ENCODE measurements at regions not wholly inside any gene's neighbourhood (a gene's known extent, or its start where the extent isn't known, plus 50 kb on each side); places are given as distances from the start of the nearest gene placed in this dataset.

DNA sequence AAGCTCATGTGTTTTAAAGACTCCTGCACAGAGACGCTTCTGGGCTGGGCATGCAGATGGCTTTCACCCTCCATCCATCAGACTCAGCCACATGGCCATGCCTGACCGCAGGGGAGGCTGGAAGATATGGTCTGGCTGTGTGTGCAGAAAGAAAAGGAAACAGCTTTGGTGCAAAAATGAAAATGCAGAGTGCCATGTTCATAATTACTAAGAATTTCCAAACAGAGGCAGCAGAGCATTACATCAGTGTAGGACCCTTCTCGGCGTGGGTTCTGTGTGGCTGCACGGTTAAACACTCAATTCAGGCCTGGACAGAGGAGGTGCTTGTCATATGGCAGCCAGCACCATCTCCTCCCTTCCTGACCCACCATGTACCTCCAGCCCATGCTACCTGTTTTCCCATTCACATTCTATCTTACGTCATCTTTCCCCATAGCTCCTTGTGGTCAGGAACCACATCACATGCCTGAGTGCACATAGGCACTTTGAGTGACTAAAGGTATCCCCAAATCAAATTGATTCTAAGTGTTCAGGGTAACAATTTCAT, 200.3 kb upstream of the ID2 start:
- no peak for DNase-seq (ENCODE audit: low read depth)

DNA sequence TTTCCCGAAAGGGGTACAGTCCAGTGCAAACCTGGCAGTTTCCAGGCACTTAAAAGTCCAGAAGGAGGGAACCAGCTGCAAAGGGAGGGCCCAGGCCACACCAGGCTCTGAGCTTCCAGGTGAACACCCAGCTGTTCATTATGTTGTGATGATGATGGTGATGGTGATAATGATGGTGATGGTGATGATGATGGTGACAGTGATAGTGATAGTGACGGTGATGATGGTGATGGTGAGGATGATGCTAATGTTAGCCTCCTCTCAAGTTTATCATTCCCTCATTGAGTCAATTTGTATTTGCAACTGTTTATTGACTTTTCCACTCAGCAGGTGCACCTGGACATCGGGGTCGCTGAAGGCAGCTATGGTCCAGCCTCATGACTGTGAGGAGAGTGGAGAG, 199.4 kb upstream of the ID2 start:
- no peak for DNase-seq (ENCODE audit: low read depth)

DNA sequence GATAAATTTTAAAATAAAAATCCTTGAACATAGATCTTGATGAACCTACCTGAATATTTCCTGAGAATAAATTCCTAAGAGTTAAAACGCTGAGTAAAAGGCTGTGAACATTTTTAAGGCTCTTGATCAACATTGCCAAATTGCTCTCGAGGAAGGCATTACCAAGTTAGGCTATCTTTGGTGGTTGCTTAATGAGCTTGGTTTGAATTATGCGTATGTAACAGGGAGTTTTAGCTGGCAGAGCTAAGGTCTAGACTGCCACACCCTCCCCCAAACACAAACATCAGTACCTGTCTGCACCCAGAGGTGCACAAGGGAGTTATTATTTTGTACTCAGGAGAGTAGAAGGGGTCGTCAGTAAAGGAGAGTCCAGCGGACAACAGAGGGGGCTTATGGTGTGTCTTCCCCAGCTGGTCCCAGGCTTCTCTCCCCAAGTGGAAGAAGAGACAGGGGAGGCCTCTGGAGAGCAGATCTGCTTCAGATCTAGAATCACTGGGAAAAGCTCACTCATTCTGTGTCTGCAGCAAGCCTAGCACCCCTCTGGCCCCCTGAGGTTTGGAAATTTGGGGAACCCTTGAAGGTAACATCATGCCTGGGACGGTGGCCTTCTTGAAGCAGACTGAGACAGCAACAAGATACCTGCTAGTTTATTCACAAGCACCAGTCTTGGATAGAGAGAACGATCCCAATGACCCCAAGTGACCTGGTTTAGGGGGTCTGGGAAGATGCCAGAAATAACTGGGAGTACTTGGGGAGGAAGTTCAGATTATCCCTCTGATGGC, 197.2 kb upstream of the ID2 start:
- DNase-seq (ENCODE audit: low read depth), result no peak

DNA sequence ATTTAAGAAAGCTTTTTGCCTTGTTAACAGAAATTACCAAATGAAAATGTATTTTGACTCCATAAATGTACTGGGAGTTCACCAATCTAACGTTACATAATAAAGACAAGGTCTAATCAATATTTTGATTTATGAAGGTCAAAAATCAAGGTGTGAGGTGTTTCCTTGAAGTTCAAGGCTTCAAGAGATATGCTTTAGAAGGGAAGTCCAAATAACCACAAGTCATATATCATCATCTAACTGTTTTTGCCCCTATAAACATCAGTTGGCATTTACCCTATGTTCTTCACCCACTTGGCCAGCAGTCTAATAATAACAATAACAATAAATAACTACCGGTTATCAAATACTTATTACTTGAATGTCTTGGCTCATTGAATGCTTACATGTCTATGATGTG, 196.1 kb upstream of the ID2 start:
- DNase-seq (ENCODE audit: low read depth), result no peak

DNA sequence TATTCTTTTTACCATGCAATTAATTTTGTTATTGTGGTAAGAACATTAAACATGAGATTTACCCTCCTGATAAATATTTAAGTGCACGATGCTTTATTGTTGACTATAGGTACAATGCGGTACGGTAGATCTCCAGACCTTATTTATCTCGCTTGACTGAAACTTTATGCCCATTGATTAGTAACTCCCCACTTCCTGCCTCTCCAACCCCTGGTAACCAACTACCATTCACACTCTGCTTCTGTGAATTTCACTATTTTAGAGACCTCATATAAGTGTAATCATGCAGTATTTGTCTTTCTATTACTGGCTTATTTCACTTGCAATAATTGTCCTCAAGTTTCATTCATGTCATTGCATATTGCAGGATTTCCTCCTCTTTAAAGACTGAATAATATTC, 195.7 kb upstream of the ID2 start:
- no peak for DNase-seq (ENCODE audit: low read depth)

DNA sequence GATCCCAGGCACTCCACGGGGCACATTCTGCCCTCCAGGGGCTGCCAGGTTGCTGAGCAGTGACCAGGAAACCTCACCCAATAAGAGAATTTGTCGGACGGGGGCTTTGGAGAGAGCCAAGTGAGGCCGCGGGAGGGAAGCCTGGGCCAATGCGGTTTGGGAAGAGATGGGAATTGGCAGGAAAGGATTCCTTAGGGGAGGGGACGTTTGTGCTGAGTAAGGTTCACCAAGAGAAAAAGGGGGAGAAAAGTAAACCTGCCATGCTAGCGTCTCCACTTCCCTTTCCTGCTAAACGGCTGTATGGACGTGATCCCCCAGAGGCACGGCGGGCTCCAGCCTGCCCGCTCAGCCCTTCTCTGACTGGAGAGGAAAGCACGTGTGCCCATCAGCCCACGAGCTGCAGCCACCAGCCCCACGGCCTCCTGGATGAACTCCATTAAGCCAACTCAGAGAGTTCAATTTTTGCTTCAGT, 194.4 kb upstream of the ID2 start:
- DNase-seq (ENCODE audit: low read depth), result no peak

DNA sequence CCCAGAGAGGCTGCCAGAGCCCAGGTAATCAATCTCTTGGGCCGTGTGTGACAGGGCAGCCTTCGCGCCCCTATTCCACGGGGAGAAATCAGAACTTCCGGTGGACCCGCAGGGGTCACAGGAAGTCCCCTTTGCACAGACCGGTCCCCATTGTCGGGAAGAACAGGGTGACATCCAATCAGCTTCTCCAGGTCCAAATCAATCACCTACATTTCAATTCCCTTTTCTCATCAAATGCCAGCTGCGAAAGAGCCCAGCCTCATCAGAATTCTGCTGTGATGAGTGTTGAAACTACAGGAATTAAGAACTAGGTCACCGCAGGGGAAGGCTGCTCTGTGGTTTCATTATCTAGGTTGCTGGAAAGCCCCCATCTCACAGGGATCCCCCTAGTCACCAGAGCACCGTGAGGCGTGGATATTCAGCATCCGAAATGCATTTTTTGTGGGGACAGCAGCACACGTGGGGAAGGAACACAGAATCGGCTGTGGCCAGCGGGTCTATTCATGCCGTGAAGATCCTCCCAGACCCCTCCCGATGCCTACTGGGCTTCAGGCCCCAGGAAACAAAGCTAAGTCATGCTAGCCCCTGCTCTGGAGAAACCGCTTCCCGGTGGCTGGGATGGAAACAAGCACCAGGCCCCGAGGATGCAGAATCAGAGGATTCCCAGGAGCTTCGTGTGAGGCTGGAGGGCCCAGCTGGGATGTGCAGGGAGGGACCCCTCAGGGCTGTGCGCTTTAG, 193.7 kb upstream of the ID2 start:
- DNase-seq (ENCODE audit: low read depth), result no peak

DNA sequence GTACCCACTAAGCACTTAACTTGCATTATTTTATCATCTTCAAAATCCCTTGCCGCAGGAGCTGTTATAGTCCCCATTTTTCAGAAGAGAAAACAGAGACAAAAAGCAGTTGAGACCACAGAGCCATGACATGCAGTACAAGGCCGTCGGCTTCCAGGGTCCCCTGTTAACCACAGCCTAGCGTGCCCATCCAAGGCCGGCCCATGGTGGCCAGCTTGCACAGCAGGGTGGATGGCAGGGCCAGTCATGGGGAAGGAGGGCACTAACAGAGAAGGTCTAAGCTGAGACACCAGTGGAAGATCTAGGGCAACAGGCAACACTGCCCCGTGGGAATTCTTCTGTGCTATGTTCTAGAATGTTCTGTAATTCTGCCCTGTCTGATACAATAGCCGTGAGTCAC, 192.6 kb upstream of the ID2 start:
- DNase-seq (ENCODE audit: low read depth), result no peak

DNA sequence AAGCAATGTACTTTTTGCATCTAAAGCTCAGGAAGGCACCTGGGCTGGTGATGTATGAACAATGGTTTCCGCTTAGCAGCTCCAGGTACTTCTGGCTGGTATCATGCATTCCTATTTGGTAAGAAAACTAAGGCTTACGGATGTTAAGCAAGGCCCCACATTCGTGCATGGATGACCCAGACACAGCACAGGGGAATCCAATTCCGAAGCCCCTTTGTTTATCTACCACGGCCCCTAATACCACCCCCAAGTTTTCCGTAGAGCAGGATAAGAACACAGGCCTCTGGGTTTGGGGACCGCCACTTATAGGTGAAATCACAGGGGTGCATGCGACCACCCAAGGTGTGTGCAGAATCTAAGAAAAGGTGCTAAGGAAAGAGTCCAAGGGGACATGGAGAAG, 192.1 kb upstream of the ID2 start:
- no peak for DNase-seq (ENCODE audit: low read depth)

DNA sequence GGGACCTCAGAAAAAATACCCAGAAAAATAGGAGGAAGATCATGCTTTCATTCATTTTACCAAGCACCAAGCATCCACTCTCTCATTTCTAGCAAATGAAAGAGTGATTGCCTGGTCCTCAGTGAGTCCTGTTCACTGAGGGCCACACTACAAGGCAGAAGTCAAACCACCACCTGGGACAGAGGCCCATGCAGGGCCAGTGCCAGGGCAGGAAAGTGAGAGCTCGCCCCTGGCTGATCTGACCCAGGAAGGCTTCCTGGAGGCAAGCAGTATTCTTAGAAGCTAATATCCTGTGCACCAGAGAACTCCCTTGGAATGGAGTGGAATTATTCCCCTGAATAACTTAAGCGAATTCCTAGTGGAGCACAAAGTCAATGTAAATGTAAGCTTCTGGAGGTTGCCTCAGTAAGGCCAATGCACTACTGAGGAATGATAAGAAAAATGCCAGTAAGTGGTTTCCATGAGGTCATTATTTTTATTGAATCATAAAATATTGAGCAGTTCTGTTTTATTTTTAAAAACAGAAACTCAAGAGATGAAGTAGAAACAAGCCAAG, 191.6 kb upstream of the ID2 start:
- DNase-seq (ENCODE audit: low read depth), result no peak

DNA sequence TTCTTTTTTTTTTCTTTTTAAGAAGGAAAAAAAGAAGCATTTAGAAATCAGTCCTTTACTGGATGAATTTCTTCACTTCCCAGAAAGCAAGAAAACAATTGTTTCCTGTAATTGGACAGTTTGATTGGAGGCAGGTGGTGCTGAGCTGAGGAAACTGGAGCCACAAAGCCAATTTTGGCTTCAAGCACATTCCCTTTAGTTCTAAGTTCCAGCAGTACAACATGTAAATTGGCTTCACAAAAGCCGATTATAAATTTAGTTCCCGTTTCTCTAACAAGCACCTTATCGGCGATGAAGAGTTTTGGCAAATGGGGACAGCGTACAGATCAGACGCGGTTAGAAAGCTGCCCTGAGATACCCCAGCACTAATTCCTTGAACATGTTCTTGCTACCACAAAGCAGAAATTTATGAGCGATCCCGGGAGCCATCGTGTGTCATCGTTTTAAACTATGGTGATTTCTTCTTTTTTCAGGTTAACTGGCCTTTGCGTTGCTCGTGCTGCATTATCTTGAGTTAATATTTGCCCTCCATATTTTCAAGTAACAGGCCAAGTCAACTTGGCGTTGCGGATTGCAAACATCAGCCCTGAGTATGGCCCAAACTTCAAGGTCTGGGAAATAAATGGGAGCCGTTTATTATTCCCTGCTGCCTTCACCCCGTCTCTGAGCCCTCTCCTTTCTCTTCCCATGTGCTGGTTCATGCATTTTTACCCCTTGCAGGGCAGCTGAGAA, 190.4 kb upstream of the ID2 start:
- DNase-seq (ENCODE audit: low read depth), result no peak

DNA sequence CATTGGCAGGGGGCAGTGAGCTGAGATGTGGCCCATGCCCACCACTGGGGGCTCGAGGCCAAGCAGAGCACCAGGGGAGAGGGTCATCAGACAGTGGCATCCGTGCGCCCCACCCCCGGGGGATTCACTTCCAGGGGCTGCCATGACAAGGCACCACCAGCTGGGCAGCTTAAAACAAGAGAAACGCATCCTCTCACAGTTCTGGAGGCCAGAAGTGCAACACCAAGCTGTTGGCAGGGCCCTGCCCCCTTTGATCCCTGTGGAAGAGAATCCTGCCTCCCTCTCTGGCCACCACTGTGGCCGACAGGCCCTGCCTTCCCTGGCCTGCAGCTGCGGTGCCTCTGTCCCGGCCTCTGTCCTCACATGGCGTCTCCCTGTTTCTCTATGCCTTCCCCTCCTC, 187.7 kb upstream of the ID2 start:
- DNase-seq (ENCODE audit: low read depth), result no peak

DNA sequence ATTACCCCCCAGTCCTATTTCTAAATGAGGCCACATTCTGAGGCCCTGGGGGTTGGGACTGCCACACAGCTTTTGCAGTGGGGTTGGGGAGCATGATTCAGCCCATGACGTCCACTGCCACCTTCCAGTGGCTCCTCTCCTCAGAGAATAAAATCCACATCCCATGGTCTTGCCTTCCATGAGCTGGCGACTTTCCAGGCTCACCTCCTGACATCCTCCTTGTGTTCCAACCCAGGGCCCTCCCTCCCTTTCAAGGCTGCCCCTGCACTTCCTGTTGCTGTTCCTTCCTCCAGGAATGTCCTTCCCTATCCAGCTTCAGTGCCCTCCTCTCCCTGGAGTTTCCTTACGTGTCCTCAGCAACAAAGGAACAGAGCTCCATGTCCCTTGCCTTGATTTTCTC, 187.3 kb upstream of the ID2 start:
- DNase-seq (ENCODE audit: low read depth), result no peak

DNA sequence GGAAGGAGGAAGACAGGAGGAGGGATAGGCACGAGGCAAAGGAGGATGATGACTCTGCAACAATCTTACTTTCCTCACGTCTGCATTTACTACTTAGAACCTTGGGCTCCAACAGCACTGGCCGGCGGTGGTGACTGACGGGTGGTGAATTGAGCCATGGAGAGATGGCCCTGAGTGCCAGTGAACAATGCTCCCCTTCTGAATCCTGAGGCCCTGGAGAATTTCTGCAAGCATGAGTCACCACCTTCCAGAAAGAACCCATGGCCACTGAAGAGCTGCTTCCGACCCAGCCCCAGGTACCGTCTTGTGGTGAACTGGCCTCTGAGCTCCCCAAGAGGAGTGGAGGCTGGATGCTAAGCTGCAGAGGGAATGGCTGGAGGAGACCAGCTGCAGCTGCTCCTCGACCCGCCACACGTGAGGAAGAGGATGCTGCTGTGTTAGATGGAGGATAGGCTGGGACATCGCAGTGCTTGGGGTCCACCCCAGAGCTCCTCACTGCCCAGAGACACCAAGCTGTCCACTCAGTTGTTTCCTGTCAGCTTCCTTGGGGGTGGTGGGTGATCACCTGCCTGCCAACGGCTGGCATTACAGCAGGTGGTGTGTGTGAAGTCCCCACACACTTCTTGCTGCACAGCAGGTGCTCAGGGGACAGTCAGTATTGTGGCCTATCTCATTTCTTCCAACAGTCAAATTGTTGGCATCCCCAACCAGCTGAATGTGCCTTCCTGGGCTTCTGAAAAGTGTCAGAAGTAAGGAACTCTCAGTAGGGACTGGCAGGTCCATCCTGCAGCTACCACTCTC, 186.5 kb upstream of the ID2 start:
- DNase-seq (ENCODE audit: low read depth), result no peak

DNA sequence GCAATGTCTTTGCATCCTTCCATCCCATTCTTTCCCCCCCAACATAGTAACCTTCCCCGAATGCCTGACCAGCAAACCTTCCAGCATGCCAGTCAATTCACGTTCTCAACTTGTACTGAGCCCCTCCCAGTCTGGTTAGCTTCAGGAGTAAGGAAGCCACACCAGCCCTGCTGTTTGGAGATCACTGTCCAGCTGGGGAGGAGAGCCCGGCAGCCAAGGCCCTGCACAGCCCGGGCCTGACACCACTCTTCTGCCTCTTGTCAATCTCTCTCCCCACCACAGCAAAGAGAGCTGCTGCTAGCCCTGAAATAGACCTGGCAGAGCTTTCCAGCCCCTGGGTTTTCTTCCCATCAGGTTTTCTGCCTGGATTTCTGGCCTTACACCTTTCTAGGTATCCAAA, 185.8 kb upstream of the ID2 start:
- DNase-seq (ENCODE audit: low read depth), result no peak

DNA sequence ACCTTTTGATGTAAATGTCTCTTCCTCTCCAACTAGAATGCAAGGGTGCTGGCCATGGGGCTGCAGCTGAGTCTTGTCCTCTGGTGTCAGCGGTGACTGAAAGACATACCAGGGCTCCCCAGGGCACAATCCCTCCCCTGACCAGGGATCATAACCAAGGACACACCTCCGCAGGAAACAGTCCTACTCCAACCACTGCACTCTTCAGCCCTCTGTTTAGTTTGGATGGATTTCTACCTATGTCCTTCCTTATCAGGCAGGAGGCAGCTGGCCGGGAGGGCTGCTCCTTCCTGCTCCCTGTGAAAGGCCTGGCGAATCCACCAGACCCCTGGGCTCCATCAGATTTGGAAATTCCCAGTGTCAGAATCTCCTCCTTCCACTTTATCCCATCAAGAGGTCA, 185.2 kb upstream of the ID2 start:
- DNase-seq (ENCODE audit: low read depth), result no peak

DNA sequence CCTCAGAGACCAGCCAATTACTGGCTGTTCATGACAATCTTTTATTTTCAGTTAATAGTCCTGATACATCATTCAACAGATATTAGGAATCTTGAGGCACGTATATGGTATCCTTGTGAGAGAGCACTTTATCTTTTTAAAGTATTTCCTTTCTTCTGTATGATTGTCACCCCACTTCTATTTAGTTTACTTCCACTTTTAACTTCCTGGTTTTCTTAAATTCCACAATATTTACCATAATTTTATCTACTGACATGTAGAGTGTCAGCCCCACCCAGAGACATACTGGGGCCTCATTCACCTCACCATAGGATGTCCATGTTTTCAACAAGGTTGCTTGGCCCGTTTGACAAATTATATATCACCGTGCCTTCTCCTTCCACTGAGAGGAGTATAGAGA, 182.9 kb upstream of the ID2 start:
- DNase-seq (ENCODE audit: low read depth), result no peak

DNA sequence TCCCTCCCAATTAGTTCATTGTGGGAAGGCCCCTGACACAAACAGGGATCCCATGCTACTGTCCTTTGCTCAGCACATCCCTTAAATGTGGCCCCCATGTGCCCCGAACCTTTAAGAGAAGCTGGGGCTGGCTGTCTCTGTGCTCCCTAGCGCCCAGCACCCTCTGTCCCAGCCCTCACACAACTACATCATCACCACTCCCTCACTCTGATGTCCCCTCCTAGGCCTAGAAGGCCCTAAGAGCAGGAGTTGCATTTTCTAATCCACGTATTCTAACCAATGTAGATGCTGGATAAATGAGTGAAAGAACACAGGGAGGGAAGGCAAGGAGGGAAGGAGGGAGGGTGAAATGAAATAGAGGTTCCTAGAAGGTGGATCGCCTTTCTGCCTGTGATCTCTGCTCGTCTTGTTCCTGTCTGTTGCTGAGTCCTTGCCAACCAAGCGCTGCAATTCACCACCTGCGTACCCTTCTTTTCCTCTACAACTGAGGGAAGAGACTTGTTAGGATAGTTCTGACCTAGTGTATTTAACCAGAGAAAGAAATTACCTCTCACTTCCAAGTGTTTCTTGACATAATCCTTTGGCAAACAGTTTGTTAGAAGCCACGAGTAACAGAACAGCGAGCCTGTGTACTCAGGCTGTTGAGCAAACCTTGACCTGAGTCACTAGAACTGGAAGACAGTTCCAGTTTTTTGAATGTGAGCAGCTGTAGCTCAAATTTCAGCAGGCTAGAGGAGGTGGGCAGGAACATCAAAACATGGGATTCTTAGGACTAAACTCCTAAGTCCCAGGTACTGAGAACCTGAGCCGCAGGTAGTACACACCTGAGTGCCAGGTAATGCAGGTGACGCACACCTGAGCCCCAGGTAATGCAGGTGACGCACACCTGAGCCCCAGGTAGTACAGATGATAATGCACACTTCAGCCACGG, 181.5 kb upstream of the ID2 start:
- DNase-seq (ENCODE audit: low read depth), result no peak

DNA sequence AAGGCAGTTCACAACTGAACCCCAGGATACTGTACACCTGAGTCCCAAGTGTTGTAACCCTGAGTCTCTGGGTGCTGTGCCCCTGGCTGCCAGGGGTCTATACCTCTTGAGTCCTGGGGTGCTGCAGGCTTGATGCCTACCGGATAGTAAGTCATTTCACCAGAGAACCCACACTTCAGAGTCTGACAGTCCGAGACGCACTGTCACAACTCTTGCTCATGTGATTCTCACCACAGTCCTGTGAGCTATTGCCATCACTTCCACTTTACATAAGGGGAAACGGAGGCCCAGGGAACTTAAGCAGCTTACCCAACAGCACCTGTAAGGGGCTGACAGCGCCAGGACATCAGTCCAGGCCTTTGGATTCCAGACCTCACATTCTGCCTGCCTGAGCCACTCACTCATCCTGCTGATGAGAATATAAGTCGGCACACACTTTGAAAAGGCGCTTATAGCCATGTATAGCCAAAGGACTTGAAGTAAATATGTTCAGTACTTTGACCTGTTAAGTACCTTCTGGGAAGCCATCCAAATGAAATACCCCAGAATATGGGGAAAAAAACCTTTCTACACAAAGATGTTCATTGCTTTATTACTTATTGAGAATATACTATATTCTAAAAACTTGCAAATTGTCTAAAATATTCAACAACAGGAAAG, 180.7 kb upstream of the ID2 start:
- no peak for DNase-seq (ENCODE audit: low read depth)

DNA sequence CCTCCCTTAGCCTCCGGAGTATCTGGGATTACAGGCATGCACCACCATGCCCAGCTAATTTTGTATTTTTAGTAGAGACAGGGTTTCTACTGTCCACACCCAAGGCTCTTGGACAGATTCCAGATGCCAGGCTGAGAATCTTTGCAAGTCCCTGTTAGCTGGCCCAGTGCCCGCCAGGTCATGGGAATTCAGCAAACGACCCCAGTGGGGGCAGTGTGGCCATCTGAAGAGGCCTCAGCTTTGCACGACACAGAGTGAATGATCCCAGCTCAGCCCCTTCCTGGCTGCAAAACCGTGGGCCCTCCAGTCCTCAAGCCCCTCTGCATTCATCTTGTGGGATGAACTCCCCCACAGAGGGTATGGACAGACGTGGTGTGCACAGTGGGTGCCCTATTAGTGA, 179.5 kb upstream of the ID2 start:
- DNase-seq (ENCODE audit: low read depth), result no peak

Measured in CMK (cell line).